Osteocyte (in vitro differentiated cells): ENCODE measurements at regions not wholly inside any gene's neighbourhood (a gene's known extent, or its start where the extent isn't known, plus 50 kb on each side); places are given as distances from the start of the nearest gene placed in this dataset.

Experiments
- DNase-seq: peaks from one replicate; pipeline ENCODE4 v3.0.0; 2021; ENCODE audit warnings: mixed read lengths; ENCODE audit not compliant: unreplicated experiment; ENCODE audit errors: extremely low spot score
- H3K27ac Mint-ChIP-seq: one replicate; pipeline ENCODE4 v1.8.0; 2021; ENCODE audit warnings: mild to moderate bottlenecking, mixed read lengths; ENCODE audit not compliant: unreplicated experiment
- H3K27me3 Mint-ChIP-seq: one replicate; pipeline ENCODE4 v1.8.0; 2021; ENCODE audit warnings: mixed read lengths; ENCODE audit not compliant: unreplicated experiment
- H3K36me3 Mint-ChIP-seq: one replicate; pipeline ENCODE4 v1.8.0; 2021; ENCODE audit warnings: mixed read lengths; ENCODE audit not compliant: unreplicated experiment
- H3K4me1 Mint-ChIP-seq: one replicate; pipeline ENCODE4 v1.8.0; 2021; ENCODE audit warnings: mixed read lengths; ENCODE audit not compliant: unreplicated experiment
- H3K4me3 Mint-ChIP-seq: one replicate; pipeline ENCODE4 v1.8.0; 2021; ENCODE audit warnings: mild to moderate bottlenecking, moderate library complexity, mixed read lengths; ENCODE audit not compliant: unreplicated experiment
- H3K9me3 Mint-ChIP-seq: one replicate; pipeline ENCODE4 v1.8.0; 2021; ENCODE audit warnings: mixed read lengths; ENCODE audit not compliant: unreplicated experiment
- CTCF ChIP-seq: fragments of 200-600 bp; sonication (generic); IDR thresholded peaks from 2 replicates; pipeline ENCODE4 v1.5.0; 2021; ENCODE audit warnings: antibody characterized with exemption, mild to moderate bottlenecking, moderate library complexity

DNA sequence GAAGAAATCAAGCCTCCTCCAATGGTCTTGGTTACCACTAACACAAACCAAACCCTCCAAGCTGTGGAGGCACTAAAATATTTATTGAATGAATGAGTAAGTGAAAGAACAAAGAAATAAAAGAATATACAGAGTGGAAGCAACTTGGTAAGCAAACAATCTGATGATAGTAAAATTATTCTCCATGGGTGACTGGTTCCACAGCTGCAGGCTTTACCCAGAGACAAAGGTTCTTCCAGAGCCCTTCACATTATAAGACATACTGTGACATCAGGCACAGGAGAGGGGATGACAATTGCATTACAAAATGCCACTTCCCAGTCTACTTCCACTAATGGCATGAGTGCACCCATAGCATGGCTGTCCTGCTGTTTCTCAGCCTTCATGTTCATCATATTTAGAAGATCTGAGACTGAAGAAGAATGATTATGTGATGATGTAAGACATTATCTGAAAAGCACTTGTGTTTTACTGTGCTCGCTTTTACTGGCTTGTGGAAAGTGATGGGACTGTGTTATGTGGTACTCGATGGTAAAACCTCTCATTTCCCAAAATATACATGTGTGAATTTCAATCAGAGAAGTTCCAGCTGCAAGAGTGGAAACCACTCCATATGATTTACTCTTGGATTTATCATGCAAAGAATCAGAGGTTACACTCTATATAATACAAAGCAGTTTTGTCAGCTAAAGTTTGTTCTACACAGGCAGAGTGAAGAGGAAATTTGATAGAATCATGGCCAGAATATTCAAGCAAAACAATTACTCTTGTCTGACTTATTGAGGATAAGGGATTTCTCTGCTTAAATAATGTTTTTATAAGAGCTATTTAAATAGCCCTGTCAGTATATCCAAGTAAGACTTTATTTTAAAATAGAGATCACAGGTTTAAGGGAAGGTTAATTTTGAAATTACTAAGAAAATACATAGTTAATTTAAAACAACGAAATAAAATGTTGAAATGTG, 220.2 kb upstream of the NBEA start:
- DNase-seq: no peak
- peaks cover 2% of the 10 kb centered on the region for H3K27me3 Mint-ChIP-seq
- H3K9me3 Mint-ChIP-seq: no peaks in the 10 kb centered on the region
- H3K36me3 Mint-ChIP-seq: no peaks in the 10 kb centered on the region
- no peak for TF ChIP-seq CTCF
- H3K4me1 Mint-ChIP-seq: peaks cover 2% of the 10 kb centered on the region
- H3K27ac Mint-ChIP-seq: no peak overlapping the region
- H3K4me3 Mint-ChIP-seq: no peak overlapping the region

DNA sequence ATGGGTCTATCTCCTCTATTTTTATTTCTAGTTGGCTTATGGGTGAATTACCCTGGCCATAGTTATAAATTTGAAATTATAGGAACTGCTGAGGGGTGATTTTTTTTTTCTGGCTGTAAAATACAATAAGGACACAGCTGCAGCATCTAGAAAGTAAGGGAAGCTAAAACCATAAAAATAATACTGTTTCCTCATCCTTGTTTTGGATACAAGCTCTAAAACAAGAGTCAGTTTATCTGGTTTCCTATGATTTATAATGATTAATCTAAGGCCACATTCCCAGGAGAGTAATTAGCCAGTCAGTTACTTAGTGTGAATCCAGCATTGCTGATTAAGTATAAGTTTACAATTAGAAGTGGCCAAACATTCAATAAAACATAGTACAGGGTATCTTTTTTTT, 219.1 kb upstream of the NBEA start:
- Mint-ChIP-seq H3K4me3 (no peak overlapping the region), H3K4me1 (peaks cover 2% of the 10 kb centered on the region), H3K27me3 (peaks cover 4% of the 10 kb centered on the region), H3K36me3 (no peaks in the 10 kb centered on the region), H3K27ac (no peak overlapping the region), H3K9me3 (no peaks in the 10 kb centered on the region)
- TF ChIP-seq CTCF: no peak
- no peak for DNase-seq

DNA sequence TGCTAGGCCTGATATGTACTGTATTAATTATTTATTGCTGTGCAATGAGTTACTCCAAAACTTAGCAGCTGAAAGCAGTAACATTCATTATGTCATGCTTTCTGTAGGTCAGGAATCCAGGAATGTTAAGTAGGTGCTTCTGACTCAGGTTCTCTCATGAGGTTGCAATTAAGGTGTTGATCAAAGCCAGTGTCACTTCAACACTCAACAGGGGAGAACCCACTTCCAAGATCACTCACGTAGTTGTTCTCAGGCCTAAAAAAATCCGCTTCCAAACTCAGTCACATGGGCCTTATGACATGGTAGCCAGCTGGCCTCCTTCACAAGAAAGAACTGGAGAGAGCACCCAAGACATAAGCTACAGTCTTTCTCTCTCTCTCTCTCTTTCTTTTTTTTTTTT, 211.1 kb upstream of the NBEA start:
- H3K36me3 Mint-ChIP-seq: no peaks in the 10 kb centered on the region
- H3K4me3 Mint-ChIP-seq: no peak overlapping the region
- TF ChIP-seq CTCF: no peak
- H3K27ac Mint-ChIP-seq: no peak overlapping the region
- H3K9me3 Mint-ChIP-seq: no peaks in the 10 kb centered on the region
- no peak for DNase-seq
- H3K4me1 Mint-ChIP-seq: no peaks in the 10 kb centered on the region
- peaks cover 4% of the 10 kb centered on the region for H3K27me3 Mint-ChIP-seq

DNA sequence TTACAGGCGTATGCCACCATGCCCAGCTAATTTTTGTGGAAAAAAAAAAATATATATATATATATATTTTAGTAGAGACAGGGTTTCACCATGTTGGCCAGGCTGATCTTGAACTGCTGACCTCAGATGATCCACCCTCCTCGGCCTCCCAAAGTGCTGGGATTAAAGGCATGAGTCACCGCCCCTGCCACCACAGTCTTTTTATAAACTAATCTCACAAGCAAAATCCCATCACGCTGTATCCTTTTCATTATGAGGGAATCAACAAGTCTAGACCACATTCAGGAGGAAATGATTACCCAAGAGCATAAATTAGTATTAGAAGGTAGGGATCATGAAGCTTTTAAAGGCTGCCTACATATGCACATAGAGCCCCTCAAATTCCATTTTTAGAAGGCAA, 210.6 kb upstream of the NBEA start:
- H3K9me3 Mint-ChIP-seq: no peaks in the 10 kb centered on the region
- no peaks in the 10 kb centered on the region for H3K36me3 Mint-ChIP-seq
- H3K4me1 Mint-ChIP-seq: no peaks in the 10 kb centered on the region
- no peak for TF ChIP-seq CTCF
- DNase-seq: no peak
- peaks cover 4% of the 10 kb centered on the region for H3K27me3 Mint-ChIP-seq
- no peak overlapping the region for H3K27ac Mint-ChIP-seq
- H3K4me3 Mint-ChIP-seq: no peak overlapping the region

- H3K27me3 Mint-ChIP-seq: peaks cover 3% of the 10 kb centered on the region
- TF ChIP-seq CTCF: no peak
- no peak overlapping the region for H3K27ac Mint-ChIP-seq
- no peak overlapping the region for H3K4me3 Mint-ChIP-seq
- H3K9me3 Mint-ChIP-seq: no peaks in the 10 kb centered on the region
- no peak for DNase-seq
- no peaks in the 10 kb centered on the region for H3K4me1 Mint-ChIP-seq
- no peaks in the 10 kb centered on the region for H3K36me3 Mint-ChIP-seq
Observed at GRCh38 chr13:34733721-34734120, 208.3 kb upstream of the NBEA start.
